CD14-positive monocyte (primary cell): ENCODE measurements at regions not wholly inside any gene's neighbourhood (a gene's known extent, or its start where the extent isn't known, plus 50 kb on each side); places are given as distances from the start of the nearest gene placed in this dataset.
A peak's percentile ranks its signal among the peaks of the same experiment; 100 is the strongest.

Experiments used
- DNase-seq, 3 donors: peaks; one replicate each; pipeline ENCODE4 v3.0.0-alpha.2; 2011 to 2022
- H2AFZ ChIP-seq: 2 replicates; pipeline ENCODE4 v1.6.0; 2012; ENCODE audit warnings: mild to moderate bottlenecking, low read depth, low read length, inconsistent platforms; ENCODE audit not compliant: insufficient read depth, poor library complexity, severe bottlenecking
- H3K27ac ChIP-seq, 2 donors: 1 replicate in 1 of 2; 2 replicates in 1 of 2; pipeline ENCODE4 v1.5.1; 2012 to 2013; ENCODE audit warnings: low read length in 2 of 2, control low read depth in 1 of 2, inconsistent platforms in 1 of 2, low read depth in 1 of 2, mild to moderate bottlenecking in 1 of 2
- H3K27me3 ChIP-seq, 2 donors: one replicate each; pipeline versions ENCODE4 v1.6.0 to v1.6.1; 2011 to 2013; ENCODE audit warnings: low read length in 2 of 2; ENCODE audit not compliant: control insufficient read depth in 2 of 2, insufficient read depth in 2 of 2
- H3K36me3 ChIP-seq, 2 donors: replicated peaks in 1 of 2; 1 replicate in 1 of 2; 2 replicates in 1 of 2; pipeline versions ENCODE4 v1.5.1 to v1.6.1; 2012 to 2013; ENCODE audit warnings: low read length in 2 of 2, control low read depth in 1 of 2, inconsistent platforms in 1 of 2, mild to moderate bottlenecking in 1 of 2; ENCODE audit not compliant: insufficient read depth in 2 of 2, control insufficient read depth in 1 of 2
- H3K4me1 ChIP-seq, 2 donors: 1 replicate in 1 of 2; 2 replicates in 1 of 2; pipeline versions ENCODE4 v1.5.1 to v1.6.1; 2012 to 2013; ENCODE audit warnings: low read length in 2 of 2, control low read depth in 1 of 2, inconsistent platforms in 1 of 2, mild to moderate bottlenecking in 1 of 2, moderate library complexity in 1 of 2; ENCODE audit not compliant: insufficient read depth in 2 of 2, control insufficient read depth in 1 of 2
- H3K4me2 ChIP-seq: replicated peaks from 2 replicates; pipeline ENCODE3; 2012; ENCODE audit warnings: low read length, moderate library complexity, mild to moderate bottlenecking; ENCODE audit not compliant: poor library complexity, severe bottlenecking; ENCODE audit errors: extremely low read depth
- H3K4me3 ChIP-seq, 3 experiments: fragments of 200-600 bp in 1 of 3; sonication (generic) in 1 of 3; replicated peaks in 1 of 3; 1 replicate in 2 of 3; 2 replicates in 1 of 3; pipeline ENCODE4 v1.5.1; 2011 to 2013; ENCODE audit warnings: low read length in 3 of 3, mild to moderate bottlenecking in 3 of 3, control low read depth in 2 of 3, low read depth in 2 of 3, inconsistent platforms in 1 of 3, moderate library complexity in 1 of 3
- H3K79me2 ChIP-seq: 2 replicates; pipeline ENCODE4 v1.6.0; 2012; ENCODE audit warnings: mild to moderate bottlenecking, control low read depth, inconsistent platforms, low read length, moderate library complexity; ENCODE audit not compliant: insufficient read depth
- H3K9ac ChIP-seq: 2 replicates; pipeline ENCODE4 v1.6.0; 2017; ENCODE audit warnings: low read length, mild to moderate bottlenecking; ENCODE audit not compliant: insufficient read depth, poor library complexity, severe bottlenecking
- H3K9me3 ChIP-seq, 2 donors: replicated peaks in 1 of 2; 1 replicate in 1 of 2; 2 replicates in 1 of 2; pipeline versions ENCODE4 v1.5.1 to v1.6.1; 2012 to 2013; ENCODE audit warnings: low read length in 2 of 2, control low read depth in 1 of 2; ENCODE audit not compliant: control insufficient read depth in 1 of 2, insufficient read depth in 1 of 2
- H4K20me1 ChIP-seq: 2 replicates; pipeline ENCODE4 v1.6.0; 2012; ENCODE audit warnings: mild to moderate bottlenecking, low read length, control low read depth, moderate library complexity; ENCODE audit not compliant: insufficient read depth
- H3K27ac Mint-ChIP-seq, 7 donors: one replicate each; pipeline ENCODE4 v1.8.0; 2020; ENCODE audit warnings: mild to moderate bottlenecking in 7 of 7, mixed read lengths in 7 of 7, moderate library complexity in 6 of 7, inconsistent platforms in 2 of 7
- H3K27me3 Mint-ChIP-seq, 3 donors: one replicate each; pipeline ENCODE4 v1.8.0; 2021 to 2022; ENCODE audit warnings: low read depth in 3 of 3, mild to moderate bottlenecking in 3 of 3, mixed read lengths in 3 of 3, moderate library complexity in 3 of 3, inconsistent platforms in 1 of 3
- H3K36me3 Mint-ChIP-seq, 2 donors: one replicate each; pipeline ENCODE4 v1.8.0; 2020; ENCODE audit warnings: mixed read lengths in 2 of 2, inconsistent platforms in 1 of 2, mild to moderate bottlenecking in 1 of 2
- H3K4me1 Mint-ChIP-seq: one replicate; pipeline ENCODE4 v1.8.0; 2020; ENCODE audit warnings: mild to moderate bottlenecking, mixed read lengths
- H3K4me3 Mint-ChIP-seq, 2 donors: one replicate each; pipeline ENCODE4 v1.8.0; 2020; ENCODE audit warnings: mild to moderate bottlenecking in 2 of 2, mixed read lengths in 2 of 2, moderate library complexity in 1 of 2
- H3K9me3 Mint-ChIP-seq, 7 donors: one replicate each; pipeline ENCODE4 v1.8.0; 2020 to 2022; ENCODE audit warnings: mixed read lengths in 7 of 7, mild to moderate bottlenecking in 6 of 7, moderate library complexity in 6 of 7, inconsistent platforms in 2 of 7
- WGBS: methylation state at CpG from one replicate; pipeline ENCODE4 v1.1.5; 2013; ENCODE audit warnings: missing lambda C conversion rate; ENCODE audit not compliant: insufficient coverage; 5-methylcytosine and 5-hydroxymethylcytosine counted together
- intact Hi-C, 2 donors: fragments of 100-400 bp; cut with micrococcal nuclease; formaldehyde crosslinking; loops; one replicate each; pipeline versions ENCODE4 v1.15.0 to v1.15.1; 2023
- TF ChIP-seq, protein P1 (sequence below): fragments of 200-600 bp; IDR thresholded peaks from one replicate; pipeline ENCODE4 v1.8.0; 2022; ENCODE audit warnings: antibody characterized with exemption, mild to moderate bottlenecking

DNA sequence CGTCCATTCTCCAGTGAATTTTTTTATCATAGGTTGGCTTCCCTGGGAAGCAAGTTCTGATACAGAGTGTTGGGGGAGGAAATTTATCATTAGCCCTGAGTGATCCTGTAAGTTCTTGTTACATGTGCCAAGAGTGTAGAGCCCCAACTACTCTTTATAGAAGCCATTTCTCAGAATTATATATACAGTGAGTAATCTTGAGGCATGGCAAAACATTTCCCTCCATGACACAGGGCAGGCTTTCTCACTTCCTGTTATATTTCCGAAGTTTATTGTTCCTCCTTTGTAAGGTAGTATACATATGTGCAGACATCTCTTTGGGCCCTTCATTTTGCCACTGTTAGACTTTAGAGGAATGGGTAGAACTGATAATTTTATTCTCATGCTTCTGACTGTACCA is 484.7 kb upstream of the NRXN1 start:
- H3K79me2 ChIP-seq, result no peaks in the 10 kb centered on the region
- TF ChIP-seq, protein P1, sequence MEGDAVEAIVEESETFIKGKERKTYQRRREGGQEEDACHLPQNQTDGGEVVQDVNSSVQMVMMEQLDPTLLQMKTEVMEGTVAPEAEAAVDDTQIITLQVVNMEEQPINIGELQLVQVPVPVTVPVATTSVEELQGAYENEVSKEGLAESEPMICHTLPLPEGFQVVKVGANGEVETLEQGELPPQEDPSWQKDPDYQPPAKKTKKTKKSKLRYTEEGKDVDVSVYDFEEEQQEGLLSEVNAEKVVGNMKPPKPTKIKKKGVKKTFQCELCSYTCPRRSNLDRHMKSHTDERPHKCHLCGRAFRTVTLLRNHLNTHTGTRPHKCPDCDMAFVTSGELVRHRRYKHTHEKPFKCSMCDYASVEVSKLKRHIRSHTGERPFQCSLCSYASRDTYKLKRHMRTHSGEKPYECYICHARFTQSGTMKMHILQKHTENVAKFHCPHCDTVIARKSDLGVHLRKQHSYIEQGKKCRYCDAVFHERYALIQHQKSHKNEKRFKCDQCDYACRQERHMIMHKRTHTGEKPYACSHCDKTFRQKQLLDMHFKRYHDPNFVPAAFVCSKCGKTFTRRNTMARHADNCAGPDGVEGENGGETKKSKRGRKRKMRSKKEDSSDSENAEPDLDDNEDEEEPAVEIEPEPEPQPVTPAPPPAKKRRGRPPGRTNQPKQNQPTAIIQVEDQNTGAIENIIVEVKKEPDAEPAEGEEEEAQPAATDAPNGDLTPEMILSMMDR, result no peak
- H4K20me1 ChIP-seq, result no peaks in the 10 kb centered on the region
- intact Hi-C loops, result no loop called here
- H3K4me1 Mint-ChIP-seq, result no peaks in the 10 kb centered on the region
- H3K9me3 Mint-ChIP-seq, result peaks cover 0 to 8% (median 4%) of the 10 kb centered on the region in 7 donors
- H3K27ac ChIP-seq, result no peak overlapping the region
- H3K4me3 Mint-ChIP-seq, result no peak overlapping the region
- H3K27ac Mint-ChIP-seq, result no peak overlapping the region
- no peaks in the 10 kb centered on the region for H3K27me3 Mint-ChIP-seq
- no peak overlapping the region for H2AFZ ChIP-seq
- no peaks in the 10 kb centered on the region for H3K27me3 ChIP-seq
- H3K4me2 ChIP-seq, result no peak overlapping the region
- no peaks in the 10 kb centered on the region for H3K4me1 ChIP-seq
- no peak for DNase-seq
- H3K36me3 ChIP-seq, result no peaks in the 10 kb centered on the region
- no peaks in the 10 kb centered on the region for H3K36me3 Mint-ChIP-seq
- no peak overlapping the region for H3K4me3 ChIP-seq
- no peaks in the 10 kb centered on the region for H3K9me3 ChIP-seq
- no peak overlapping the region for H3K9ac ChIP-seq
- no CpG with 5 or more reads among the region's 2 CpGs for WGBS

DNA sequence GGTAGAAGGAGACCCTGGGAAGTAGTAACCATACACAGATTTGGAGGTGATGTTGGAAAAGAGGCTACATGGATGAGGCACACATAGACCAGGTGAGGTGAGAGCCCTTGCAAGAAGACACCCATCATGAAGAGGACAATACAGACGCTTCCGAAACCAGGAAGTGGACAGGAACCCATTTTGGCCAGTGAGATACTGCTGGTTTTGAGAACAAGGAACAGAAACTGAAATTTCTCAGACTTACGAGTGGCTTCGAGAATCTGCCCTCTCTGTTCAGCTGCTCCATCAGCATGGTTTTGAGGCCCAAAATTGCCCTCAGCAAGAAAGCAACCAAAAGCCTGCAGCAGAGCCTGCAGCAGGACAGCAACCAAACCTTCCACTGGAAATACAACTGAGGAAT is 479.1 kb upstream of the NRXN1 start:
- TF ChIP-seq, protein P1, result no peak
- no peak overlapping the region for H3K4me3 Mint-ChIP-seq
- Histone ChIP-seq H3K9me3 (no peaks in the 10 kb centered on the region), H3K36me3 (no peaks in the 10 kb centered on the region), H3K4me3 (no peak overlapping the region), H3K27me3 (no peaks in the 10 kb centered on the region), H3K27ac (no peak overlapping the region), H3K4me1 (no peaks in the 10 kb centered on the region), H3K9ac (no peak overlapping the region), H3K4me2 (no peak overlapping the region), H4K20me1 (no peaks in the 10 kb centered on the region), H3K79me2 (no peaks in the 10 kb centered on the region), H2AFZ (no peak overlapping the region)
- no peaks in the 10 kb centered on the region for H3K36me3 Mint-ChIP-seq
- DNase-seq, result peak in 1 of 3 donors; percentile 5
- H3K4me1 Mint-ChIP-seq, result peaks cover 2% of the 10 kb centered on the region
- H3K9me3 Mint-ChIP-seq, result peaks cover 2 to 11% (median 5%) of the 10 kb centered on the region in 7 donors
- peaks cover 0 to 1% (median 0%) of the 10 kb centered on the region in 3 donors for H3K27me3 Mint-ChIP-seq
- intact Hi-C loops, result no loop called here
- H3K27ac Mint-ChIP-seq, result no peak overlapping the region
- 48% methylated on average over 4 of the region's 4 CpGs for WGBS
